Astrocyte of the cerebellum (primary cell): ENCODE measurements at regions not wholly inside any gene's neighbourhood (a gene's known extent, or its start where the extent isn't known, plus 50 kb on each side); places are given as distances from the start of the nearest gene placed in this dataset.

Experiments used
- DNase-seq: peaks from one replicate; pipeline ENCODE4 v3.0.0-alpha.2; 2011; ENCODE audit warnings: low read depth
- H3K4me3 ChIP-seq: 2 replicates; pipeline ENCODE4 v1.5.1; 2011; ENCODE audit warnings: mild to moderate bottlenecking, low read depth, low read length, moderate library complexity
- in situ Hi-C: cut with HindIII; loops from 2 replicates; pipeline ENCODE4 v1.10.0; 2017; ENCODE audit warnings: low sequenced_read_pairs
- TF ChIP-seq, protein P1 (sequence below): IDR thresholded peaks from 2 replicates; pipeline ENCODE4 v1.5.1; 2012; ENCODE audit warnings: low read length, low read depth, moderate library complexity, mild to moderate bottlenecking; ENCODE audit errors: missing control alignments

GRCh38 chr13:109483284-109483683, 303.1 kb downstream of the IRS2 start:
- TF ChIP-seq, protein P1, sequence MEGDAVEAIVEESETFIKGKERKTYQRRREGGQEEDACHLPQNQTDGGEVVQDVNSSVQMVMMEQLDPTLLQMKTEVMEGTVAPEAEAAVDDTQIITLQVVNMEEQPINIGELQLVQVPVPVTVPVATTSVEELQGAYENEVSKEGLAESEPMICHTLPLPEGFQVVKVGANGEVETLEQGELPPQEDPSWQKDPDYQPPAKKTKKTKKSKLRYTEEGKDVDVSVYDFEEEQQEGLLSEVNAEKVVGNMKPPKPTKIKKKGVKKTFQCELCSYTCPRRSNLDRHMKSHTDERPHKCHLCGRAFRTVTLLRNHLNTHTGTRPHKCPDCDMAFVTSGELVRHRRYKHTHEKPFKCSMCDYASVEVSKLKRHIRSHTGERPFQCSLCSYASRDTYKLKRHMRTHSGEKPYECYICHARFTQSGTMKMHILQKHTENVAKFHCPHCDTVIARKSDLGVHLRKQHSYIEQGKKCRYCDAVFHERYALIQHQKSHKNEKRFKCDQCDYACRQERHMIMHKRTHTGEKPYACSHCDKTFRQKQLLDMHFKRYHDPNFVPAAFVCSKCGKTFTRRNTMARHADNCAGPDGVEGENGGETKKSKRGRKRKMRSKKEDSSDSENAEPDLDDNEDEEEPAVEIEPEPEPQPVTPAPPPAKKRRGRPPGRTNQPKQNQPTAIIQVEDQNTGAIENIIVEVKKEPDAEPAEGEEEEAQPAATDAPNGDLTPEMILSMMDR: no peak
- DNase-seq: no peak
- in situ Hi-C loops: no loop called here
- H3K4me3 ChIP-seq: no peak overlapping the region

DNA sequence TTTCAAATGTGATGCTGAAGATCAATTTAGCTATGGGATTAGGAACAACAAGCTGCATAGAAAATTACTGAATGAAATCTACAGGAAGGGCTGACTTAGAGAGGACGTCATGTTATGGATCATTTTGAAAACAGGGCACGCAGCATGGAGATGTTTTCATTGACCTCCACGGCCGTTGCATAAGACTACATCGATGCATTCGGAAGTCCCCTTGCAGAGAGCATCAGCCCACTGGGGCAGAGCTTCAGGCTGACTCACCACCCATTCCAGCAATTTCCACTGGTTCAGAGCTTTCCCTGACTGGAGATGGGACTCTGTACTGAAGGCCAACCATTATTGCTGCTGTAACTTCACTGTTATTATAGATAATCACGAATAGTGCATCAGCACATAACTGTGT, 305.3 kb downstream of the IRS2 start:
- in situ Hi-C loops: no loop called here
- no peak for DNase-seq
- H3K4me3 ChIP-seq: no peak overlapping the region
- TF ChIP-seq, protein P1: no peak

GRCh38 chr13:109480011-109480955, 306.1 kb downstream of the IRS2 start:
- H3K4me3 ChIP-seq: no peak overlapping the region
- in situ Hi-C loops: no loop called here
- no peak for DNase-seq
- TF ChIP-seq, protein P1: no peak

DNA sequence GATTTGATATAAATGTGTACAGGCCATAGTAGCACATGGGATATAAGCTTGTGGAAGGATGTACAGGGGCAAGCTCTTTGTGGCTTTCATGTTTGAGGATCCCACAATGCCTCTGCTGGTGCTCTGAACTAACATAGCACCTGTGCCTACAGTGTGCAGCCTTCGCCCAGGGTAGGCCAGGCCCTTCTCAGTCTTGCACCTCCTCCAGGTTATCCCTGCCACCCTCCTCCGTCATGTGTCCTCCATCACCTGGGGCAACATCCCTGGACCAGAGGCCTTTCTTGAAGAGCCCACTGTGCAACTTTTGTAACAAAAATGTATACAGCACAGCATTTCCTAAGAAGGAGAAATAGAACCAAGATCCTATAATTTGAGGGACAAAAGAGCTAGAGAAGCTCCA, 306.8 kb downstream of the IRS2 start:
- H3K4me3 ChIP-seq: no peak overlapping the region
- DNase-seq: no peak
- TF ChIP-seq, protein P1: no peak
- in situ Hi-C loops: no loop called here

DNA sequence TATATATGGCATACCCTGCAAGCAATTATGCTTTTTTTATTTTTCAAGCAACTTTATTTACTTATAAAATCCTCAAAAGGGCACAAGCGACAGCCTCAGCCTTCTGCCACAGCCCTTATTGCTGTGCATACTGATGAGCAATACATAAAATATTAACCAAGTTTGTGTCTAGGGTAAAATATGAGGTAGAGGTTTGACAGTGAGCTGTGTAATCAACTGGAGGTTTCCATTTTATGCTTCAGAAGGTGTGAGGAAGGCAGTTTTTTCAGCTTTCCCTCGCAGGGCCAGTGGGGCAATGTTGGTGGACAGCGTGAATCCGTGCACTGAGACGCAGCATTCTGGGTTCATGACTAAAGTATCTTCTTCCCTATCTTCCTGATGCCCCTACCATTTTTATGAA, 310.4 kb downstream of the IRS2 start:
- TF ChIP-seq, protein P1: no peak
- no peak for DNase-seq
- no peak overlapping the region for H3K4me3 ChIP-seq
- in situ Hi-C loops: no loop called here

- TF ChIP-seq, protein P1: no peak
- H3K4me3 ChIP-seq: no peak overlapping the region
- in situ Hi-C loops: no loop called here
- DNase-seq: no peak
Measured at GRCh38 chr13:109468123-109468522, 318.3 kb downstream of the IRS2 start.
